ENCODE measurements at regions not wholly inside any gene's neighbourhood (a gene's known extent, or its start where the extent isn't known, plus 50 kb on each side); places are given as distances from the start of the nearest gene placed in this dataset.

GRCh38 chr1:228989176-228989575 is 253.9 kb downstream of the RHOU start:
- Mint-ChIP-seq H3K36me3 (no peaks in the 10 kb centered on the region), H3K4me1 (peaks cover 7% of the 10 kb centered on the region), H3K9me3 (no peaks in the 10 kb centered on the region), H3K4me3 (no peak overlapping the region), H3K27ac (no peak overlapping the region)
- no peak for ATAC-seq
- no peak for DNase-seq (ENCODE audit: low spot score in 2 of 2)

DNA sequence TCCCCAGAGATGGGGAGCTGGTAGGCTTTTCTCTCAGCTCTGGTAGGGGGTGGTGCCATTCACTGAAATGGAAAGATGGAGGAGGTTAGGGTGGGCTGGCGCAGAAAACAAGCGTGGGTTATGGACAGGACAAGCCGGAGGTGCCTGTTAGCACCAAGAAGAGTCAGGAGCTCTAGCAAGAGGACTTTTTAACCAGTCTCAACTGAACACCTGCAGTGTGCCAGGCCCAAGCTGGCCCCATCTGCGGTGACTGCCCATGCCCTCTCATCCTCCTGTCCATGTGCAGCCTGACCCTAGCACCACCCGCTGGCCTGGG is 254.4 kb downstream of the RHOU start:
- H3K4me1 Mint-ChIP-seq: peaks cover 7% of the 10 kb centered on the region
- no peak overlapping the region for H3K4me3 Mint-ChIP-seq
- no peaks in the 10 kb centered on the region for H3K36me3 Mint-ChIP-seq
- no peak for DNase-seq (ENCODE audit: low spot score in 2 of 2)
- no peak for ATAC-seq
- H3K9me3 Mint-ChIP-seq: no peaks in the 10 kb centered on the region
- H3K27ac Mint-ChIP-seq: no peak overlapping the region

DNA sequence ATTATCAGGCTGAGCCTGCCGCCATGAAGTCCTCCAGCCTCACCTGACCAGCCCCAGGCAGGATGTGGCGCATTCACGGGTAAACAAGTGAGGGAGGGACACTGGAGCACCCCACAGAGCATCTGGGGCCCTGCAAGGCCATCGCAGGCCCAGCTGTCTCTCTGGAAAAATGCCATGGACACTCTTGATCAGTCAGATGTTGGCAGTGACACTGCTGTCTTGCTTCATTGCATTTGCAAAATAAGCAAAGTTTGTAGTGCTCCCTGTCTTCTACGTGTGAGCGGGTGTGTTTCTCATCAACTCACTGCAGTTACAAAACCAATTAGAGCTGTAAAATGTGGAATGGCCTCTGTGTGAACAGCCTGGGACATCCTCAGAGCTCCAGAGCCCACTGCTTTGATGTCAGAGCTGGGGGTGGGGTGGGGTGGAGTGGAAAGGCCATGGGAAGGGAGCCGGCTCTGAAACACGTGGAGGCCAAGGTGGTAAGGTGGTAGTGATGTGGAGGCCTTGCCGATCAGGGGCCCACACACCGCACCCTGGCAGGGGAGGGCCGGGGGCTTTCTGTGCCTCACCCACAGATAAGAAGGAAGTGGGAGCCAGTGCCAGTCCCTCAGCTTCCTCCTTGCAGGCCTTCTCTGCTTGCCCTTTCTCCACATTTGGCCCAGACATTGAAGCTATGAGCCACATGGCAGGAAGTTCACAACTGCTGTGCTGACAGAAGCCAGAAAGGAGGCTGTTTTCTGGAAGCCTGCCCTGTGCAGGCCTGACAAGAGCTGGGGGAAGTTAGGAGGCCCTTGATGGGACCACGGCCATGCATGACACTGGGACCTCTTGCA is 254.9 kb downstream of the RHOU start:
- no peak for ATAC-seq
- H3K36me3 Mint-ChIP-seq: no peaks in the 10 kb centered on the region
- H3K9me3 Mint-ChIP-seq: no peaks in the 10 kb centered on the region
- no peak for DNase-seq (ENCODE audit: low spot score in 2 of 2)
- no peak overlapping the region for H3K27ac Mint-ChIP-seq
- peaks cover 7% of the 10 kb centered on the region for H3K4me1 Mint-ChIP-seq
- H3K4me3 Mint-ChIP-seq: no peak overlapping the region

GRCh38 chr1:228990906-228991569 is 255.8 kb downstream of the RHOU start:
- Mint-ChIP-seq H3K9me3 (no peaks in the 10 kb centered on the region), H3K4me3 (no peak overlapping the region), H3K4me1 (peaks cover 7% of the 10 kb centered on the region), H3K27ac (no peak overlapping the region), H3K36me3 (no peaks in the 10 kb centered on the region)
- DNase-seq (ENCODE audit: low spot score in 2 of 2) (no peak), ATAC-seq (no peak)

DNA sequence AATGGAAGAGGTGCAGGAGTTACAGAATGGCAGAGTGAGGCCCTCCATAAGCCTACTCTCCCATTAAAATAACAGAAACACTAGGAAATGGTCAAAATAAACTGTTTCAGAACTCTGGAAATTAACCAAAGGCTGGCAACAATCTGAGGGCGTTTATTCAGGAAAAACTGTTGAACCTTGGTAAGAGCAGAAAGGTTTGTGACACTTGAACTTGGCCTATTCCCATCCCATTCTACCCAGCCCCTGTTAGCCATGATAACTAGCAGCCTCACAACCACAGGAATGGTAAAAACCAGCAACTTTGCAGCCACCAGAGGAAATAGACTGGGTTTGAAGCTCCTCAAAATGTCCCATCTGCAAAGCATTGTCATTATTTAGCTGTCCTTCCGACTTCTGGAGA is 256.8 kb downstream of the RHOU start:
- no peaks in the 10 kb centered on the region for H3K9me3 Mint-ChIP-seq
- ATAC-seq: no peak

GRCh38 chr1:228992907-228993535 is 257.7 kb downstream of the RHOU start:
- Mint-ChIP-seq H3K36me3 (no peaks in the 10 kb centered on the region), H3K9me3 (no peaks in the 10 kb centered on the region), H3K4me1 (peaks cover 7% of the 10 kb centered on the region), H3K4me3 (no peak overlapping the region), H3K27ac (no peak overlapping the region)
- ATAC-seq (no peak), DNase-seq (ENCODE audit: low spot score in 2 of 2) (no peak)

More for the DNA sequence above, 256.8 kb downstream of the RHOU start:
- H3K27ac Mint-ChIP-seq: no peak overlapping the region
- H3K36me3 Mint-ChIP-seq: no peaks in the 10 kb centered on the region
- H3K4me3 Mint-ChIP-seq: no peak overlapping the region
- DNase-seq (ENCODE audit: low spot score in 2 of 2): no peak
- peaks cover 7% of the 10 kb centered on the region for H3K4me1 Mint-ChIP-seq

DNA sequence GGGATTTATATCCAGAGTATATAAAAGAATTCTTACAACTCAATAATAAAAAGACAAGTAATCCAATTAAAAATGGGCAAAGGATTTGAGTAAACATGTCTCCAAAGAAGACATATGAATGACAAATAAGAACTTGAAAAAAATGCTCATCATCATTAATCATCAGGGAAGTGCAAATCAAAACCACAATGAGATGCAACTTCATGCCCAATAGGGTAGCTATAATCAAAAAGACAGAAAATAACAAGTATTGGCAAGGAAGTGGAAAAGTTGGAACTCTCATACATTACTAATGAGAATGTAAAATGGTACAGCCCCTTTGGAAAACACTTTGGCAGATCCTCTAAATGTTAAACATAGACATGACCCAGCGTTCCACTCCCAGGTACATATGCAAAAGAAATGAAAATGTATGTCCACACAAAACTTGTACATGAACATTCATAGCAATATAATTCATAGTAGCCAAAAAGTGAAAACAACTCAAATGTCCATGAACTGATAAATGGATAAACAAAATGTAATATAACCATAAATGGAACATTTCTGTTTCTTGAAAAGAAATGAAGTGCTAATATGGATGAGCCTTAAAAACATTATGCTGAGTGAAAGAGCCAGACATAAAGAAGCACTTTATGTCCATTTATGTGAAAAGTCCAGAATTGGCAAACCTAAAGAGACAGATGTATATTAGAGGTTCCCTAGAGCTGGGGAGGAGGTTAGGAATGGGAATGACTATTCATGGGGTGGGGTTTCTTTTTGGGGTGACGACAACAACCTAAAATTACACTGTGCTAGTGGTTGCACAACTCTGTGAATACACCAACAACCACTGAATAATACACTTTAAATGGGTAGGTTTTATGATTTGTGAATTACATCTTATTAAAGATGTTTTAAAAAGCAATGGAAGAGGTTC is 259.7 kb downstream of the RHOU start:
- H3K27ac Mint-ChIP-seq: no peak overlapping the region
- H3K4me3 Mint-ChIP-seq: no peak overlapping the region
- no peak for DNase-seq (ENCODE audit: low spot score in 2 of 2)
- no peaks in the 10 kb centered on the region for H3K4me1 Mint-ChIP-seq
- ATAC-seq: no peak
- H3K9me3 Mint-ChIP-seq: no peaks in the 10 kb centered on the region
- no peaks in the 10 kb centered on the region for H3K36me3 Mint-ChIP-seq

GRCh38 chr1:228996281-228996680 is 261.0 kb downstream of the RHOU start:
- DNase-seq (ENCODE audit: low spot score in 2 of 2): no peak
- no peak overlapping the region for H3K27ac Mint-ChIP-seq
- H3K36me3 Mint-ChIP-seq: no peaks in the 10 kb centered on the region
- no peaks in the 10 kb centered on the region for H3K9me3 Mint-ChIP-seq
- peaks cover 2% of the 10 kb centered on the region for H3K4me1 Mint-ChIP-seq
- ATAC-seq: no peak
- H3K4me3 Mint-ChIP-seq: no peak overlapping the region

DNA sequence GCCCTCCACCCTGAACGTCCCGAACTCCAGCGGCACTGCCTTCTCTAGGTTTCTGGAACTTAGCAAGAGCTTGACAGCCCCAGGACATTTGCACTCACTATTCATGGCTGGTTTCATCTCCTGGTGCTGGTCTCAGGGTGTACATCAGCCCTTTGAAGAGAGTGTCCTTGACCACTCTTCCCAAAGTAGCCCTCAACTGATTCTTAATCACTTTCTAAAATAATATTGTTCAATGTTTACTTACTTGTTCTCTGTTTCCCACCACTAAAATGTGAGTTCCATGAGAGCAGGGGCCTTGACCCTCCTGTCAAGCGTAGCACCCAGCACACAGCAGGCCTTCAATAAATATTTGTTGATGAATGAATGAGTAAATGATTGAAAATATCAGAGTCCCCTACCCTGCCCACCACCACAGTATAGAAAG is 262.5 kb downstream of the RHOU start:
- no peaks in the 10 kb centered on the region for H3K9me3 Mint-ChIP-seq
- H3K27ac Mint-ChIP-seq: no peak overlapping the region
- H3K4me3 Mint-ChIP-seq: no peak overlapping the region
- no peak for ATAC-seq
- peaks cover 7% of the 10 kb centered on the region for H3K4me1 Mint-ChIP-seq
- H3K36me3 Mint-ChIP-seq: no peaks in the 10 kb centered on the region
- no peak for DNase-seq (ENCODE audit: low spot score in 2 of 2)

GRCh38 chr1:228998179-228998578 is 262.9 kb downstream of the RHOU start:
- Mint-ChIP-seq H3K4me3 (no peak overlapping the region), H3K4me1 (peaks cover 7% of the 10 kb centered on the region), H3K36me3 (no peaks in the 10 kb centered on the region), H3K27ac (no peak overlapping the region), H3K9me3 (no peaks in the 10 kb centered on the region)
- DNase-seq (ENCODE audit: low spot score in 2 of 2) (no peak), ATAC-seq (no peak)

- Mint-ChIP-seq H3K9me3 (no peaks in the 10 kb centered on the region), H3K36me3 (no peaks in the 10 kb centered on the region), H3K4me3 (no peak overlapping the region), H3K27ac (no peak overlapping the region), H3K4me1 (peaks cover 7% of the 10 kb centered on the region)
- ATAC-seq: no peak
- no peak for DNase-seq (ENCODE audit: low spot score in 2 of 2)
These were observed 264.3 kb downstream of the RHOU start for GRCh38 chr1:228999446-229000170.

GRCh38 chr1:229000187-229000586 is 264.9 kb downstream of the RHOU start:
- H3K27ac Mint-ChIP-seq: no peak overlapping the region
- DNase-seq (ENCODE audit: low spot score in 2 of 2) (no peak), ATAC-seq (no peak)
- no peaks in the 10 kb centered on the region for H3K9me3 Mint-ChIP-seq
- peaks cover 7% of the 10 kb centered on the region for H3K4me1 Mint-ChIP-seq
- H3K4me3 Mint-ChIP-seq: no peak overlapping the region
- H3K36me3 Mint-ChIP-seq: no peaks in the 10 kb centered on the region

- H3K4me1 Mint-ChIP-seq: peaks cover 7% of the 10 kb centered on the region
- DNase-seq (ENCODE audit: low spot score in 2 of 2): no peak
- H3K9me3 Mint-ChIP-seq: no peaks in the 10 kb centered on the region
- no peak overlapping the region for H3K4me3 Mint-ChIP-seq
- no peaks in the 10 kb centered on the region for H3K36me3 Mint-ChIP-seq
- no peak for ATAC-seq
- H3K27ac Mint-ChIP-seq: no peak overlapping the region
These were observed 266.3 kb downstream of the RHOU start for GRCh38 chr1:229001467-229002011.

DNA sequence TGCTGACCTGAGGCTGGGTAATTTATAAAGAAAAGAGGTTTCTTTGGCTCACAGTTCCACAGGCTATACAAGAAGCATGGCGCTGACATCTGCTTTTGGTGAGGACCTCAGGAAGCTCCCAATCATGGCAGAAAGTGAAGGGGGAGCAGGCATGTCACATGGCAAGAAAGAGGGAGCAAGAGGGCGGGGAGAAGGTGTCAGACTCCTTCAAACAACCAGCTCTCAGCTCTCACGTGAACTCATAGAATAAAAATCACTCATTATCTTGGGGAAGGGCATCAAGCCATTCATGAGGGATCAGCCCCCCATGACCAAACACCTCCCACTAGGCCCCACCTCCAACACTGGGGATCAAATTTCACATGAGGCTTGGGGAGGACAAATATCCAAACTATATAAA is 266.8 kb downstream of the RHOU start:
- Mint-ChIP-seq H3K36me3 (no peaks in the 10 kb centered on the region), H3K4me3 (no peak overlapping the region), H3K4me1 (peaks cover 7% of the 10 kb centered on the region), H3K27ac (no peak overlapping the region), H3K9me3 (no peaks in the 10 kb centered on the region)
- ATAC-seq (no peak), DNase-seq (ENCODE audit: low spot score in 2 of 2) (no peak)

Data from stimulated activated effector memory CD8-positive, alpha-beta T cell treated with anti-CD3 and anti-CD28 coated beads, Interleukin-12 subunit alpha, Interleukin-12 subunit beta, amount 100 ng/mL, for 72 hours (primary cell).